SU-DHL-6 (cell line): ENCODE measurements at regions not wholly inside any gene's neighbourhood (a gene's known extent, or its start where the extent isn't known, plus 50 kb on each side); places are given as distances from the start of the nearest gene placed in this dataset.

Source experiments
- H2AFZ ChIP-seq: fragments of 200-600 bp; sonication (generic); 2 replicates; pipeline ENCODE4 v1.6.1; 2014; ENCODE audit warnings: low read depth, mild to moderate bottlenecking, moderate library complexity, mixed read lengths, antibody characterized with exemption, low read length; ENCODE audit not compliant: severe bottlenecking
- H3F3A ChIP-seq: fragments of 200-600 bp; shearing (Covaris generic); 2 replicates; pipeline ENCODE4 v1.6.0; 2016; ENCODE audit warnings: antibody characterized with exemption, mild to moderate bottlenecking; ENCODE audit not compliant: insufficient read depth
- H3K27ac ChIP-seq: fragments of 200-600 bp; sonication (generic); 2 replicates; pipeline ENCODE4 v1.5.1; 2016; ENCODE audit warnings: low read depth, mild to moderate bottlenecking, low read length, moderate library complexity, mixed read lengths
- H3K27me3 ChIP-seq: fragments of 200-600 bp; sonication (generic), shearing (Covaris generic); 2 replicates; pipeline ENCODE4 v1.6.0; 2014; ENCODE audit warnings: mild to moderate bottlenecking, low read length
- H3K36me3 ChIP-seq: fragments of 200-600 bp; sonication (generic); 2 replicates; pipeline ENCODE4 v1.6.1; 2014; ENCODE audit warnings: mild to moderate bottlenecking, low read length, mixed read lengths
- H3K4me2 ChIP-seq: fragments of 300-600, 200-600 bp; shearing (Covaris generic), sonication (generic); 2 replicates; pipeline ENCODE4 v1.6.0; 2014; ENCODE audit warnings: low read length, low read depth, mild to moderate bottlenecking; ENCODE audit not compliant: poor library complexity, severe bottlenecking
- H3K4me3 ChIP-seq: fragments of 200-600 bp; sonication (generic); 2 replicates; pipeline ENCODE4 v1.5.1; 2014; ENCODE audit warnings: antibody characterized with exemption, low read length, mild to moderate bottlenecking, mixed read lengths; ENCODE audit not compliant: insufficient read depth, poor library complexity, severe bottlenecking
- H3K79me2 ChIP-seq: fragments of 200-600 bp; sonication (generic); 2 replicates; pipeline ENCODE4 v1.6.1; 2014; ENCODE audit warnings: mild to moderate bottlenecking, low read length, moderate library complexity; ENCODE audit not compliant: insufficient read depth
- H3K9ac ChIP-seq: fragments of 200-600 bp; sonication (generic); 2 replicates; pipeline ENCODE4 v1.7.0; 2014; ENCODE audit warnings: mild to moderate bottlenecking, low read length
- H3K9me2 ChIP-seq: fragments of 200-600 bp; sonication (generic); replicated peaks from 2 replicates; pipeline ENCODE4 v1.6.1; 2014; ENCODE audit warnings: low read length; ENCODE audit not compliant: insufficient read depth
- H3K9me3 ChIP-seq: fragments of 200-600 bp; sonication (generic); 2 replicates; pipeline ENCODE4 v1.6.1; 2014; ENCODE audit warnings: low read length, mixed read lengths; ENCODE audit not compliant: insufficient read depth
- H4K20me1 ChIP-seq: fragments of 200-600 bp; sonication (generic); 2 replicates; pipeline ENCODE4 v1.6.1; 2014; ENCODE audit warnings: low read depth, mild to moderate bottlenecking, antibody characterized with exemption, low read length, moderate library complexity, mixed read lengths
- CTCF ChIP-seq: fragments of 200-600 bp; sonication (generic); IDR thresholded peaks from one replicate; pipeline ENCODE4 v1.5.1; 2017; ENCODE audit warnings: antibody characterized with exemption, mild to moderate bottlenecking, low read length, moderate library complexity; ENCODE audit not compliant: insufficient read depth, poor library complexity, severe bottlenecking
- EZH2phosphoT487 ChIP-seq: fragments of 200-600 bp; sonication (generic), shearing (Covaris generic); conservative IDR thresholded peaks from 2 replicates; pipeline ENCODE4 v1.6.1; 2018; ENCODE audit warnings: mild to moderate bottlenecking, antibody characterized with exemption, low read length, moderate library complexity, mixed read lengths

- Histone ChIP-seq H4K20me1 (no peaks in the 10 kb centered on the region), H3K9ac (no peak overlapping the region), H3K79me2 (no peaks in the 10 kb centered on the region), H3K9me3 (no peaks in the 10 kb centered on the region), H3K9me2 (no peaks in the 10 kb centered on the region), H3K4me3 (no peak overlapping the region), H3K27ac (no peak overlapping the region), H3K27me3 (no peaks in the 10 kb centered on the region), H3K4me2 (no peak overlapping the region), H3F3A (no peaks in the 10 kb centered on the region), H2AFZ (no peak overlapping the region), H3K36me3 (no peaks in the 10 kb centered on the region)
- TF ChIP-seq EZH2phosphoT487 (no peak), CTCF (no peak)
Measured at GRCh38 chr7:46834921-46835320, 747.0 kb downstream of the TNS3 start.

- Histone ChIP-seq H3K79me2 (no peaks in the 10 kb centered on the region), H3K9me2 (no peaks in the 10 kb centered on the region), H3K4me3 (no peak overlapping the region), H3K27me3 (no peaks in the 10 kb centered on the region), H3K4me2 (no peak overlapping the region), H3F3A (no peaks in the 10 kb centered on the region), H3K36me3 (no peaks in the 10 kb centered on the region), H3K9me3 (no peaks in the 10 kb centered on the region), H4K20me1 (no peaks in the 10 kb centered on the region), H3K9ac (no peak overlapping the region), H3K27ac (no peak overlapping the region), H2AFZ (no peak overlapping the region)
- TF ChIP-seq EZH2phosphoT487: no peak
- no peak for TF ChIP-seq CTCF
Measured at GRCh38 chr7:46833197-46833596, 748.7 kb downstream of the TNS3 start.

GRCh38 chr7:46832136-46832535, 749.8 kb downstream of the TNS3 start:
- H4K20me1 ChIP-seq: no peaks in the 10 kb centered on the region
- no peak for TF ChIP-seq CTCF
- no peak for TF ChIP-seq EZH2phosphoT487
- no peaks in the 10 kb centered on the region for H3F3A ChIP-seq
- no peak overlapping the region for H3K4me2 ChIP-seq
- H3K9me2 ChIP-seq: no peaks in the 10 kb centered on the region
- H3K79me2 ChIP-seq: no peaks in the 10 kb centered on the region
- no peaks in the 10 kb centered on the region for H3K36me3 ChIP-seq
- H3K4me3 ChIP-seq: no peak overlapping the region
- H3K27me3 ChIP-seq: no peaks in the 10 kb centered on the region
- H3K9me3 ChIP-seq: no peaks in the 10 kb centered on the region
- H2AFZ ChIP-seq: no peak overlapping the region
- no peak overlapping the region for H3K27ac ChIP-seq
- H3K9ac ChIP-seq: no peak overlapping the region

- Histone ChIP-seq H3K36me3 (no peaks in the 10 kb centered on the region), H3F3A (no peaks in the 10 kb centered on the region), H3K9ac (no peak overlapping the region), H3K27ac (no peak overlapping the region), H3K27me3 (no peaks in the 10 kb centered on the region), H3K4me3 (no peak overlapping the region), H3K4me2 (no peak overlapping the region), H2AFZ (no peak overlapping the region), H3K79me2 (no peaks in the 10 kb centered on the region), H3K9me3 (no peaks in the 10 kb centered on the region), H4K20me1 (no peaks in the 10 kb centered on the region), H3K9me2 (no peaks in the 10 kb centered on the region)
- TF ChIP-seq EZH2phosphoT487 (no peak), CTCF (no peak)
Measured at GRCh38 chr7:46819819-46820218, 762.1 kb downstream of the TNS3 start.
